SK-N-SH (cell line): ENCODE measurements at regions not wholly inside any gene's neighbourhood (a gene's known extent, or its start where the extent isn't known, plus 50 kb on each side); places are given as distances from the start of the nearest gene placed in this dataset.

Experiments
- EP300 ChIP-seq, 2 experiments: IDR thresholded peaks; 2 replicates each; pipeline versions ENCODE4 v1.4.0 to v1.6.1; 2012; ENCODE audit warnings: borderline replicate concordance in 1 of 2, low read depth in 1 of 2, low read length in 1 of 2
- JUND ChIP-seq: IDR thresholded peaks from 2 replicates; pipeline ENCODE4 v1.4.0; 2012
- MXI1 ChIP-seq: IDR thresholded peaks from 2 replicates; pipeline ENCODE4 v1.6.1; 2012; ENCODE audit warnings: mild to moderate bottlenecking, low read depth, low read length, improper control_type of control experiment
- NFIC ChIP-seq: IDR thresholded peaks from 2 replicates; pipeline ENCODE4 v1.4.0; 2012; ENCODE audit warnings: borderline replicate concordance
- POLR2AphosphoS5 ChIP-seq: IDR thresholded peaks from 2 replicates; pipeline ENCODE4 v1.6.1; 2012; ENCODE audit warnings: low read depth, low read length
- RCOR1 ChIP-seq: fragments of 150-350 bp; IDR thresholded peaks from 2 replicates; pipeline ENCODE4 v1.6.1; 2017; ENCODE audit warnings: antibody characterized with exemption, low read length
- TAF1 ChIP-seq: IDR thresholded peaks from 2 replicates; pipeline ENCODE4 v1.6.1; 2012; ENCODE audit warnings: low read depth, mild to moderate bottlenecking, low read length, moderate library complexity, borderline replicate concordance
- TF ChIP-seq, protein P1 (sequence below): fragments of 200-600 bp; sonication (generic); IDR thresholded peaks from 2 replicates; pipeline ENCODE4 v1.6.1; 2017; ENCODE audit warnings: antibody characterized with exemption, mild to moderate bottlenecking, moderate library complexity
- TF ChIP-seq, protein P2 (sequence below): IDR thresholded peaks from 2 replicates; pipeline ENCODE4 v1.6.1; 2012; ENCODE audit warnings: mild to moderate bottlenecking, low read depth, low read length, moderate library complexity
- TF ChIP-seq, protein P3 (sequence below): IDR thresholded peaks from 2 replicates; pipeline ENCODE4 v1.4.0; 2012; ENCODE audit warnings: low read depth
- TF ChIP-seq, protein P4 (sequence below): fragments of 150-350 bp; IDR thresholded peaks from 2 replicates; pipeline ENCODE4 v1.6.1; 2017; ENCODE audit warnings: antibody characterized with exemption, low read length, low read depth, borderline replicate concordance
- TF ChIP-seq, protein P5 (sequence below): IDR thresholded peaks from 2 replicates; pipeline ENCODE4; 2012

DNA sequence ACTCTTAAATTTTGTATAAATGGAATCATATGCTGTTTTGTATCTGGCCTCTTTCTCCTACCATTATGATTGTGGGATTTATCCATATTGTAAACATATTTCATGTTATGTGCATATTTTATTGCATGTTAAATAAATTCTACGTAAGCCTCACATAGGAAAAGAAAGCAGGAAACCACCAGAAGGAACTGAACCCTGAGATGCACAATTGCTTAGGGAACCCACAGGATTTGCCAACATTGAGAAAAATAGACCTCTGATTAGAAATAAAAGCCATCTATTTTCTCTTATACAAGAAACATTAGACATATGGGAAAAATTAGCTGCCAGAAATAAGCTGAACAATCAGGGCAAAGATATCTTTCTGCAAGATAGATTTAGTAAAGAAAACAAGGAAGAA lies 111.2 kb upstream of the CARMIL1 start:
- TF ChIP-seq, protein P1, sequence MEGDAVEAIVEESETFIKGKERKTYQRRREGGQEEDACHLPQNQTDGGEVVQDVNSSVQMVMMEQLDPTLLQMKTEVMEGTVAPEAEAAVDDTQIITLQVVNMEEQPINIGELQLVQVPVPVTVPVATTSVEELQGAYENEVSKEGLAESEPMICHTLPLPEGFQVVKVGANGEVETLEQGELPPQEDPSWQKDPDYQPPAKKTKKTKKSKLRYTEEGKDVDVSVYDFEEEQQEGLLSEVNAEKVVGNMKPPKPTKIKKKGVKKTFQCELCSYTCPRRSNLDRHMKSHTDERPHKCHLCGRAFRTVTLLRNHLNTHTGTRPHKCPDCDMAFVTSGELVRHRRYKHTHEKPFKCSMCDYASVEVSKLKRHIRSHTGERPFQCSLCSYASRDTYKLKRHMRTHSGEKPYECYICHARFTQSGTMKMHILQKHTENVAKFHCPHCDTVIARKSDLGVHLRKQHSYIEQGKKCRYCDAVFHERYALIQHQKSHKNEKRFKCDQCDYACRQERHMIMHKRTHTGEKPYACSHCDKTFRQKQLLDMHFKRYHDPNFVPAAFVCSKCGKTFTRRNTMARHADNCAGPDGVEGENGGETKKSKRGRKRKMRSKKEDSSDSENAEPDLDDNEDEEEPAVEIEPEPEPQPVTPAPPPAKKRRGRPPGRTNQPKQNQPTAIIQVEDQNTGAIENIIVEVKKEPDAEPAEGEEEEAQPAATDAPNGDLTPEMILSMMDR, result no peak
- TF ChIP-seq, protein P2, sequence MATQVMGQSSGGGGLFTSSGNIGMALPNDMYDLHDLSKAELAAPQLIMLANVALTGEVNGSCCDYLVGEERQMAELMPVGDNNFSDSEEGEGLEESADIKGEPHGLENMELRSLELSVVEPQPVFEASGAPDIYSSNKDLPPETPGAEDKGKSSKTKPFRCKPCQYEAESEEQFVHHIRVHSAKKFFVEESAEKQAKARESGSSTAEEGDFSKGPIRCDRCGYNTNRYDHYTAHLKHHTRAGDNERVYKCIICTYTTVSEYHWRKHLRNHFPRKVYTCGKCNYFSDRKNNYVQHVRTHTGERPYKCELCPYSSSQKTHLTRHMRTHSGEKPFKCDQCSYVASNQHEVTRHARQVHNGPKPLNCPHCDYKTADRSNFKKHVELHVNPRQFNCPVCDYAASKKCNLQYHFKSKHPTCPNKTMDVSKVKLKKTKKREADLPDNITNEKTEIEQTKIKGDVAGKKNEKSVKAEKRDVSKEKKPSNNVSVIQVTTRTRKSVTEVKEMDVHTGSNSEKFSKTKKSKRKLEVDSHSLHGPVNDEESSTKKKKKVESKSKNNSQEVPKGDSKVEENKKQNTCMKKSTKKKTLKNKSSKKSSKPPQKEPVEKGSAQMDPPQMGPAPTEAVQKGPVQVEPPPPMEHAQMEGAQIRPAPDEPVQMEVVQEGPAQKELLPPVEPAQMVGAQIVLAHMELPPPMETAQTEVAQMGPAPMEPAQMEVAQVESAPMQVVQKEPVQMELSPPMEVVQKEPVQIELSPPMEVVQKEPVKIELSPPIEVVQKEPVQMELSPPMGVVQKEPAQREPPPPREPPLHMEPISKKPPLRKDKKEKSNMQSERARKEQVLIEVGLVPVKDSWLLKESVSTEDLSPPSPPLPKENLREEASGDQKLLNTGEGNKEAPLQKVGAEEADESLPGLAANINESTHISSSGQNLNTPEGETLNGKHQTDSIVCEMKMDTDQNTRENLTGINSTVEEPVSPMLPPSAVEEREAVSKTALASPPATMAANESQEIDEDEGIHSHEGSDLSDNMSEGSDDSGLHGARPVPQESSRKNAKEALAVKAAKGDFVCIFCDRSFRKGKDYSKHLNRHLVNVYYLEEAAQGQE, result no peak
- TF ChIP-seq, protein P3, sequence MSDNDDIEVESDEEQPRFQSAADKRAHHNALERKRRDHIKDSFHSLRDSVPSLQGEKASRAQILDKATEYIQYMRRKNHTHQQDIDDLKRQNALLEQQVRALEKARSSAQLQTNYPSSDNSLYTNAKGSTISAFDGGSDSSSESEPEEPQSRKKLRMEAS, result no peak
- TF ChIP-seq, protein P4, sequence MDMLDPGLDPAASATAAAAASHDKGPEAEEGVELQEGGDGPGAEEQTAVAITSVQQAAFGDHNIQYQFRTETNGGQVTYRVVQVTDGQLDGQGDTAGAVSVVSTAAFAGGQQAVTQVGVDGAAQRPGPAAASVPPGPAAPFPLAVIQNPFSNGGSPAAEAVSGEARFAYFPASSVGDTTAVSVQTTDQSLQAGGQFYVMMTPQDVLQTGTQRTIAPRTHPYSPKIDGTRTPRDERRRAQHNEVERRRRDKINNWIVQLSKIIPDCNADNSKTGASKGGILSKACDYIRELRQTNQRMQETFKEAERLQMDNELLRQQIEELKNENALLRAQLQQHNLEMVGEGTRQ, result no peak
- TF ChIP-seq EP300 (IDR thresholded peaks at IDR 0.05; ENCODE audit: borderline replicate concordance in 1 of 2, low read depth in 1 of 2, low read length in 1 of 2) (no peak), NFIC (no peak), POLR2AphosphoS5 (no peak), MXI1 (no peak), TAF1 (no peak), JUND (no peak), RCOR1 (no peak)
- TF ChIP-seq, protein P5, sequence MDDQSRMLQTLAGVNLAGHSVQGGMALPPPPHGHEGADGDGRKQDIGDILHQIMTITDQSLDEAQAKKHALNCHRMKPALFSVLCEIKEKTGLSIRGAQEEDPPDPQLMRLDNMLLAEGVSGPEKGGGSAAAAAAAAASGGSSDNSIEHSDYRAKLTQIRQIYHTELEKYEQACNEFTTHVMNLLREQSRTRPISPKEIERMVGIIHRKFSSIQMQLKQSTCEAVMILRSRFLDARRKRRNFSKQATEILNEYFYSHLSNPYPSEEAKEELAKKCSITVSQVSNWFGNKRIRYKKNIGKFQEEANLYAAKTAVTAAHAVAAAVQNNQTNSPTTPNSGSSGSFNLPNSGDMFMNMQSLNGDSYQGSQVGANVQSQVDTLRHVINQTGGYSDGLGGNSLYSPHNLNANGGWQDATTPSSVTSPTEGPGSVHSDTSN, result no peak
